SJSA1 (cell line): ENCODE measurements at regions not wholly inside any gene's neighbourhood (a gene's known extent, or its start where the extent isn't known, plus 50 kb on each side); places are given as distances from the start of the nearest gene placed in this dataset.
"Not testable (repeated sequence)": the region's sequence is repeated elsewhere in the genome, so short reads cannot be mapped to it uniquely, and the experiment has no call there.

Source experiments
- DNase-seq, 2 experiments: peaks; one replicate each; pipeline ENCODE4 v3.0.0-alpha.2; 2015 to 2020; ENCODE audit warnings: low spot score in 2 of 2, low read depth in 1 of 2
- H3K27ac ChIP-seq: fragments of 250-450 bp; sonication (Bioruptor Pico); 2 replicates; pipeline ENCODE4 v1.5.1; 2020; ENCODE audit warnings: mild to moderate bottlenecking, moderate library complexity
- H3K27me3 ChIP-seq: fragments of 250-450 bp; sonication (Bioruptor Pico); replicated peaks from 2 replicates; pipeline ENCODE4 v1.5.1; 2020; ENCODE audit warnings: mild to moderate bottlenecking, moderate library complexity
- H3K36me3 ChIP-seq: fragments of 250-450 bp; sonication (Bioruptor Pico); 2 replicates; pipeline ENCODE4 v1.5.1; 2020; ENCODE audit warnings: mild to moderate bottlenecking
- H3K4me1 ChIP-seq: fragments of 250-450 bp; sonication (Bioruptor Pico); replicated peaks from 2 replicates; pipeline ENCODE4 v1.6.1; 2021; ENCODE audit warnings: mild to moderate bottlenecking
- H3K4me3 ChIP-seq: fragments of 250-450 bp; sonication (Bioruptor Pico); 2 replicates; pipeline ENCODE4 v1.5.1; 2020; ENCODE audit warnings: mild to moderate bottlenecking
- H3K9me3 ChIP-seq: fragments of 250-450 bp; sonication (Bioruptor Pico); replicated peaks from 2 replicates; pipeline ENCODE4 v1.5.1; 2020; ENCODE audit warnings: mild to moderate bottlenecking

DNA sequence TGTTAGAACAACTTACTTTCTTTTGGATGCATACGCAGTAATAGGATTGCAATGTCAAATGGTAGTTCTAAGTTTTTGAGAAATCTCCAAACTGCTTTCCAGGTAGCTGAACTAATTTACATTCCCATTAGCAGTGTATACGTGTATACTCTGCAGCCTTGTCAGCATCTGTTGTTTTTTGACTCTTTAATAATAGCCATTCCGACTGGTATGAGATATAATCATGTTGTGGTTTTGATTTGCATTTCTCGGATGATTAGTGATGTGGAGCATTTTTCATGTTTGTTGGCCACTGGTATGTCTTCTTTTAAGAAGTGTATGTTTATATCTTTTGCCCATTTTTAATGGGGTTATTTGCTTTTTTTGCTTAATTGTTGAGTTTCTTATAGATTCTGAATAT, 76.9 kb upstream of the HNRNPA1L2 start:
- not testable (repeated sequence) for H3K27ac ChIP-seq, H3K9me3 ChIP-seq, H3K4me3 ChIP-seq, H3K36me3 ChIP-seq, H3K27me3 ChIP-seq, H3K4me1 ChIP-seq, DNase-seq

DNA sequence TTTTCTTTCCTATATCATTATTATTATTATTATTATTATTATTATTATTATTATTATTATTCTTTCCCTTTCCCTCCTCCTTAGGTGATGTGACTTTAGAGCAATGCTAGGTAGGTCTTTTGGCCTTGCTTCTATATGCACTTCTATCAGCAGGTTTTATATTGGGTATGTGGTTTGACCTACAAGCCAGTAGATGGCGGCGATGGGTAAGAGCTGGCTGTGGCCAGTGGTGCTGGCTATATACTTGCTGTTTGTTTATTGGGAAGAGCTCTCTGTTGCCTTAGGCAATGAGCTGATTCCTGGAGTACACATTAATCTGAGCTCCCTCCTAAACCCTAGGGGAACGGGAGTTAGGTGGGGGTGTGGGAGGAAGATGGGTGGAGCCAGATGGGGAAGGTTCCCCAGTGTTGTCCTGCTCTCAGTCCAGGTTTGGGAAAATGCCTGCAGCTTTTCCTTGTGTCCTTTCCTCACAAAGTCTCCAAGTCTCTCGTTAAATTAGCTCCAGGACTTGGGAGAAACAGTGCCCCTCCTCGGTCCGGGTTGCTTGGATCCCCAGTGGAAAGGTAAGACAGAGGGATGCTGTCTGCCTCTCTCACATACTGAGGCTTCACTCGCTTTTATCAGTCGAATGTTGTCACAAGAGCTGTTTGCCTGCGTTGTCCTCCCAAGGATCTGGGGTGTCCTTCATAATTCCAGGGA, 72.2 kb upstream of the HNRNPA1L2 start:
- peak in 1 of 2 experiments; percentile 2 for DNase-seq
- not testable (repeated sequence) for H3K4me3 ChIP-seq, H3K27me3 ChIP-seq

DNA sequence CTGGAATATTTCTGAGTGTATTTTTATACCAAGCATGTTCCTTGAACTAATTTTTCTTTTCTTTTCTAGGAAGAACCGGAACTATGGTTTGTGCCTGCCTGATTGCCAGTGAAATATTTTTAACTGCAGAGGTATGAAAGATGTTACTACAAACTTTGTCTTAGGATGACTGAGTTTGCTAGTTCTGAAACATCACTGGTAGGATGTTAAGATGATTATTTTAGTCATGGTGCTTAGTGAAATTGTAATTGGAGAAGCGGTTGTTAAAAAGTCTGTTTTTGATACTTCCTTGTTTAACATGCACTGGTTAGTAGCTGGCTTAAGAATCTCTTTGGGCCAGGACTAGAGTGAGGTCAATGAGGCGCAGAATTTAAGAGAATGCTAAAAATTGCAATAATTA, 71.1 kb upstream of the HNRNPA1L2 start:
- H3K4me3 ChIP-seq, DNase-seq, H3K4me1 ChIP-seq, H3K27ac ChIP-seq, H3K9me3 ChIP-seq, H3K36me3 ChIP-seq, H3K27me3 ChIP-seq: not testable (repeated sequence)

More for the DNA sequence above, 72.2 kb upstream of the HNRNPA1L2 start:
- not testable (repeated sequence) for H3K27ac ChIP-seq, H3K36me3 ChIP-seq, H3K4me1 ChIP-seq, H3K9me3 ChIP-seq

DNA sequence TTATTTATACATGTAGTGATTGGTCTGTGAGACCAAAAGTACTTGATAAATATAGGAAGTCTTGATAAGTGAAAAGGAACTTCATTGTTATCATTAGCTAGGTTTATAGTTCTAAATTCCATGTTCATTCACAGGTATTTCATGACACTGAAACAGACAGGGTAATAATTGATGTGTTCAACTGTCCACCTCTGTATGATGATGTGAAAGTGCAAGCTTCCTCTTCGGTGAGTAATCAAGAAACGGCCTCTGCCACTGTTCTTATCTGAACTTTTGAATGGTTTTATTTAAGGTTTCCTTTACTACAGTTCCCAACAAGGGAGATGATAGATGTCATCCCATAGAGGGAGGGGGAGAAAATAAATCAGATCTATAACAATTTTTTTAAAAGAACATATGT, 59.3 kb upstream of the HNRNPA1L2 start:
- H3K36me3 ChIP-seq, H3K9me3 ChIP-seq, DNase-seq, H3K4me3 ChIP-seq, H3K27me3 ChIP-seq, H3K27ac ChIP-seq, H3K4me1 ChIP-seq: not testable (repeated sequence)
